ENCODE measurements at regions not wholly inside any gene's neighbourhood (a gene's known extent, or its start where the extent isn't known, plus 50 kb on each side); places are given as distances from the start of the nearest gene placed in this dataset.
A peak's percentile ranks its signal among the peaks of the same experiment; 100 is the strongest.

DNA sequence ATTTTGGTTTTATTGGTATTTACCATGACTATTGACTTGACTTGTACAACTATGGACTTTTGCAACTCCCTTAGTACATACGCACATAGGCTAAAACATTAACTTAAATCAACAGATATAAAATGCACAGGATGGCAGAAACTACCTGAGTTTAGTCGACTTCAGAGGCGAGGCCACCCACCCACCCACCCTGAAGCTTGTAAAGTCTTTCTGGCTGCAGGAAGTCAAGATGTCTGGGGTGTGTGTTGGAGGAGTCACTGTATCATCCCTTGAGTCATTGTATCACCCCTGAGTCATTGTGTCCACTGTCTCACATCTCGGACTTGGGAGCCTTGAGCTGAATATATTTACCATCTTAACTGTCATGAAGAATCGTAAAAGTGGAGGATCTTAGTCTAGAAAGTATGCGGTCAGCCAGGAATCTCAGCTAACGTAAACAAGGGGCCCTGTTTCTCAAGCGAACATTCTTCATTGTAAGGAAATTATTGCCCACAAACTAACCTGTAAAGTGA is 140.0 kb upstream of the ST6GAL2 start:
- DNase-seq = no peak

DNA sequence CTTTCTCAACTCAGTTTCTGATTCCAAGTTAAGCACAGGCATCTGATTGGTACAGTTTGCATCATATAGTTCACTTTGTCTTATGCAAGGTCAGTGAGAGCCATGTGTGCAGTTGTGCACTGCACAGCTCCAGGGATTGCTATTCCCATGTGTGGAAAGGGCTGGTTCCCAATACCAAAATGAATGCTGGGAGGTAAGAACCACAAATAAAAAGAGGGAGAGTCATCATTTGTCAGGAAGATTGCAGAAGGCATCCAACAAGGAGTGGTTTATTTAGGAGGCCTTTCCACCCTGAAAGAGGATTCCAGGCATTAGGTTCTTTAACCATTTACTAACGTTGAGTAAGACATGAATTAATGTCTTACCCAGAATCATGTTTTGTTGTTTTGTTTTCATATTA is 141.2 kb upstream of the ST6GAL2 start:
- no peak for DNase-seq

DNA sequence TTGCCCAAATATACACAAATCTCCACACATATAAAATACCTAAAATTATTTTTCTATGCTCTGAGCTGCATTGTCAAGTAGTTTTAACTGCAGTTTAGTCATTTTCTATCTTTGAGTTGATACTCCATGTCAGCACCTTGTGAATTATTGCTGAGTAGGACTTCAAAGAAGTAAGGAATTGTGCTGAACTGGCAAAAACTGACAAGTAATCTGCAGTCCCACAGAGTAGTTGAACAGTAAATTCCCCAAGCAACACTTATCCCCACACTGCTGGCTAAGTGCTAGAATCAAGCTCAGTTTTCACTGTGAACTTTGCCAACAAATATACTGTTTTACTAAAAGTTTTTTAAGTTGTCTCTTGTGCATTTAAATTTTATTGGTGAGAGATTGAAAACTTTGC is 141.8 kb upstream of the ST6GAL2 start:
- no peak for DNase-seq

DNA sequence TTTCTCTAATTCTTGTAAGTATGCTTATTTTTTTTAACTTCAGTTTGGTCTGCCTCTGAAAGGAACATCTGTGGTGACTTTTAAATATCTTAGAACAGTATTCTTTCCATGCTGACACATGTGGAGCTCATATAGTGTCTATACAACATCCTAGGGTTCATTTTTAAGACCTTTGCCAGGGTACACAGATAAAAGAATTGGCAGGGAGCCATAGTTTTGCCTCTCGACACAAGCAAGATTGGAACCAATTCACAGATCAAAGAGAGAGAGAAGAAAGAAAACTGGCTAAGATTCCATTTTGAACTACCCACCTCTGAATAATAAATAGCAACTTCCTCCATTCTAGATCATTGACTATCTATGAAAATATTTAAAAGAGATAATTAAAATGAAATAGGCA is 142.7 kb upstream of the ST6GAL2 start:
- no peak for DNase-seq

DNA sequence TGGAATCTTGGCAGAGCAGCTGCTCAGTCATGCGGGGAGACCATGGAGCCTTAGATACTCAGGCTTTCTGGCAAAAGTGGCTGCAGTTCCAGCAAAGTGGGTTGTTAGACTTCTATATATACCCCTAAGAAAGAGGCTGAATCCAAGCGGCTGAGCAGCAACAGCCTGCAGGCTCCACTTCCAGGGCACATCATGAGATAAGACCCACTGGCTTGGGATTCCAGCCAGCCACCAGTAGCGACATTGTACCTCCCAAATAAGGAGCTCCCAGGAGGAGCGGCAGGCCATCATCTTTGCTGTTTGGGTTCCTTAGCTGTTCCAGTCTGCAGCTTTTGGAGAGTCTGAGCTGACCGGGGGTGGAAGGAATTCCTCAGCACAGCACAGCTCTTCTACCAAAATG is 150.3 kb upstream of the ST6GAL2 start:
- no peak for DNase-seq

DNA sequence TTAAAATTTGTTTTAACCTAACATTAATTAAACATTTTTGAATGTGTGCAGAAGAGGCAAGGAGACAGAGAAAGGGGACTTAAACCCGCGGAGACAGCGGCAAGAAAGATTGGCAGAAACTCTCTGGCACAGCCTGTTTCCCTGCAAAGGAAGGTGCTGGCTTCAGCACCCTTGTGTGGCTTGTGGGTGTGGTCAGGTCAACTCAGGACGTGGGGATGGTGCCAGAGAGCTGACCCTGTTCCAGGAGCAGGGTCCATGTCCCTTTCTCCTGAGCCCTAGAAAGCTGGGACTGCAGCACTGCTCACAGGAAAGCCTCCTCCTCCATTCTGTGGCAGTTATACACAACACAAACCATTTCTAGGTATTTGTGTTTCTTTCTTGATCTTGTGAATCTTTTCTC is 176.2 kb upstream of the ST6GAL2 start:
- peak; percentile 3 to 25 for DNase-seq

DNA sequence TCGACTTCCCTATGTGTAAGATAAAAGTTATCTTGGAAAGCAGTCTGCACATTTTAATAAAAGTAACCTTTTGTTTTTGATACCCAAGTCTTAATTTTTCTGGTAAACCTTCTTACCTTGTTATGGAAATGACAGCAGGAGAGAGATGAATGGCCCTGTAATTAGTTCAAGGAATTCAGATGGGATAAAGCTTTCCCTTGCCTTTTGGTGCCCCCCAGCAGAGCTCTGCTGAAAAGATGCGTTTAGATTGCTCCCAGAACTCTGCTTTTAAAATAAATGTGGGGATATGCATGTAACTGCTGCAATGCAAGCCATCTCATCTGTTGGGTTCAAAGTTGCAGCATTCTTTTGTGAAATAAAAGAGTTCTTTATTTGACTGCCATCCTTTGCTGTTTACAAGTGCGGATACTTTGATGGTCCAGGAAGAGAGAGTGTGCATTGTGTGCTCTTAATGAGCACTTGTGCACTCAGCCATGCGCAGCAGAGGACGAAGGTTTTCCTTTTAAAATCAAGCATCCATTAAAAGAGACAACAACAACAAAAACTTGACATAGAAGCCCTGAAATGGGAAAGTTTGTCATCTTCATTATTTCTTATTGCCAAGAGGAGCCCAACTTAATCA is 176.7 kb upstream of the ST6GAL2 start:
- DNase-seq = peak in 1 of 2 experiments; percentile 20

DNA sequence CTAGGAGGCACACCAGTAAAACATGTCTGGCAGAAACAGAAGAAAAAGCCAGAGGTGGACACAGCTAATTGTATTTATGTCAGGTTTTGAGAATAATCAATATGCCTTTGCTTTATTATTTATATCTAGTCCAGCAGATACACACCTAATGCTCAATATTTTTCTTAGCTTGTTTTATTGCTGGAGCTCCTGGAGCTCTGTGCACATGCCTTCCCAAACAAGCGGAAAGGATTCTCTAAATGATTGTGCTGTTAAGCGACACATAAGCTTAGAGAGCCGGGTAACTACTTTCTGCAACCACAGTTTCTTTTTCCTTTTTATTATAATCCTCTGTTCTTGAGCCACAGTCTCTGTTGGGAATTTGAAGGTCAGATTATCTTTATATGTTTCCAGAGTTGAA is 177.3 kb upstream of the ST6GAL2 start:
- DNase-seq = no peak

DNA sequence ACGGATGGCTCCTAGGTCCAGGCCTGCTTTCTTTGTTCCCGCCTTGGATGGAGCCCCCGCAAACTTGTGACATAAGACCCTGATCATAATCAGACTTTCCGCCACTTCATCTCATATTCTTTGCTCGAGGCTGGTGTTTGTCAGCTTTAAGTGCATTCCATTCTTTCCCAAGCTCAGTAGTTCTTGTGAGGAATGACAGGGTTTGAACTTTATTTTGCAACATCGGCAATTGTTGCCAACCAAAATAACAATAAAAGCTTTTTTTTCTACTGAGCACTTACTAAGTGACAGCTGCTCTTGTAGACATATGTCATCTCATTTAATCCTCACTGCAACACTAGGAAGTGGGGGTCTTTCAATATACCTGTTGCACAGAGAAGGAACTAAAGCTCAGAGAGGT is 178.8 kb upstream of the ST6GAL2 start:
- no peak for DNase-seq

DNA sequence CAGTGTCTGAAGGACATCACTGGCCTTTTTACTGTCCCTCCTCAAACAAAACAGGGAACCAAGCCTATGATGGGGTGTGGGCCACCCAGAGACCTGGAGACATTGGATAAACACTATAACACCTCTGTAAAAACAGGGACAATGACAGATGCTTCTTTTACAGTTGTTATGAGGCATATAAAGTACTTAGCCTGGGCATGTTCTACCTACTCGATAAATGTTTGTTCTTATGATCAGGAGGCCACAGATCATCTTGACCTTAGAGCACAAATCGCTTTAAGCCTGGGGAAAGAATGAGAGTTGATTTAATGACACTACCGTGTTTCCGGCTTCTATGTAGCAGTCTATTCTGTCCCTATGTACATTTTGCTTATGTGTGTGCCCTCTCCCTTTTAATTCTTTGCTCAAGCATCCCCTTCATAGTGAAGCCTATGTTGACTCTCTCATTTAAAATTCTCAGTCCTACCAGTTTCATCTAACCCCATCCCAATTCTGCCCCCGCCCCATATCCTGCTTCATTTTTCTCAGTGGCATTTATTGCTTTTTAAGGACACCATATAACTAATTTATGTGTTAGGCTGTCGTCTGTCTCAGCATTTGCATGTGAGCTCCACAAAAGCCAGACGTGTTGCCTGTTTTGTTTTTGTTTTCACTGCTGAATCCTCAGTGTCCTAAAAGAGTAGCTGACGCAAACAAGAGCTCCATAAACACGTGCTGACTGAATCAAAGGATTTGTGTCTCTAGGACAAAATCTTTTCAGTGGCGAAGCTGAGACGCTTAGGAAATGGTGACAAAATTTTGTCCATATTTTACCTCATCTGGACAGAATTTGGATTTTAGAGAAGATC is 182.3 kb upstream of the ST6GAL2 start:
- no peak for DNase-seq

DNA sequence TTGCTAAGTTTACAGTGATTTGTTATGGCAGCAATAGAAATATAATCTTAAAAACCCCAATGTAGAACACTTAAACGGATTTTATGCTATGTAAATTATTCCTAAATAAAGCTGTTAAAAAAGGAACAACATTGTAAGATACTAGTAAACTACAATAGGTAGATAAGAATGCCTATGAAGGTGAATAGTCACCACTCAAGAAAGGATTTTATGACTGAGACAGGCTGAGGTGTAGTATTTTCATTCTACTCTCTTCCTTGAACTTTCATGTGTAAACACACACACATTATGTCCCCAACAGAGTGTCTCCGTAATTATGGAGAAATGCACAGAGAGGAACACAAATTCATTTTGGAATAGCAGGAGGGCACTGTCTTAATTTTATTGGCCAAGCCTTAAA is 183.9 kb upstream of the ST6GAL2 start:
- DNase-seq = no peak

DNA sequence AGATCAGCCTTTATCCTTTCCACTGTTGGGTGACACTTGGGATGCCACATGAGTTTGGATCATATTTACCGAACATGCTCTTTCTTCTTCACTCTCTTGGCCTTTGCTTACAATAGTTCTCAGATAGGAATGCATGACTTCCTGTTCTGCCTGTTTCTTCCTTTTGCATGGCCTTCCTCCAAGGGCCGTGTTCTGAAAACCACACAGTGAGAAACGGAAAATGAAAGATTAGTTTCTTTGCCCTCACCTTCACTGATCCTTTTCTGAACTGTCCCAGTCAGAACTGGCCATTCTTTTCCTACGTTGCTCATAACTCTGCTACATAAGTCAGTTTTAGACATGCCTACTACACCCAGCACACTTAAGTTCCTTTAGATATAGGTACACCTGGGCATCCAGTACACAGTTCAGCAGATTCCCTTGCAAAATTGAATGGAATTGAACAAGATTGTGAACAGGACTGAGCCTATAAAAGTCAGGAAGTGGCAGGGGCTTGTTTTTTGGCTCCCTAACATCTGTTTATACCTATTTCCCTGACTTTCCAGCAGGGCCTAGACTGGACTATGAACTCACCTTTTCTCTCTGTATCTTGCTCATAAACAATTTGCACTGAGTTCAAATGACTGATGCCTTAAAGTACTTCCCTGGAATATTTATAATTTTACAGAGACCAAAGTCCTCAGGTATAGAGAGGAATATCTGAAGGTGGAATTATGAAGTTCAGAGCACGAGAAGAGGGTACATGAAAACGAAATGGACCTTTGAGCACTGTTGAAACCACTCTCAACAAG is 186.4 kb upstream of the ST6GAL2 start:
- DNase-seq = no peak

DNA sequence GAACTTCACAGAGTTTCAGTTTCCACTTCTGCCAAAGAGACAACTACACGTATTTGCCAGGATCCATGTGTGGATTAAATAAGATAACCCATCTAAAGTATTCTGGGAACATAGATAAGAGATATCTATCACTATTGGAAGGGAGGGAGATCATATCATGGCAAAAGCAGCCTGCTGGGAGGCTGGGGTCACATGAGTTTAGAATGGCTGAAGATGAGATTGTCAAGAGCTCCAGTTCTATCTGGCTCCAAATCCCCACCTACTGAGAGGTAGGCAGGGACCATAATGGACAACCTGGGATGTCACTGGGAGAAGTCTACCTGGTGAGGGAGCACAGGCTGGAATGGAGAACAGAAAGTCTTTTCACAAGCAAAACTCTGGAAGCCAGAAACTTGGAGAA is 192.6 kb upstream of the ST6GAL2 start:
- DNase-seq = no peak

DNA sequence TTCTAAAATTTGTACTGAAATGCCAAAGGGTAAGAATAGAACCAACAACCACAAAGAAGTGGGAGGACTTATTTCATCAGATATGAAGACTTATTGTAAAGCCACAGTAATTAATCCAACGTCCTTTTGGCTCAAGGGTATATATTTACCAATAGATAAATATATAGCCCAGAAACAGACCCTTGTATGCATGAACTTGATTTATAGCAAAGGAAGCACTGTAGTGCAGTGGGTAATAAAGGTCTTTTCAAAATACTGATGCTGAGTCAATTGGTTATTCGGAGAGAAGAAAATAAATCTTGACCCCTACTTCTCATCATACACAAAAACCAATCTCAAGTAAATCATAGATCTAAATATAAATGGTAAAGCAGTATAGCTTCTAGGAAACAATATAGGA is 200.5 kb upstream of the ST6GAL2 start:
- DNase-seq = no peak

DNA sequence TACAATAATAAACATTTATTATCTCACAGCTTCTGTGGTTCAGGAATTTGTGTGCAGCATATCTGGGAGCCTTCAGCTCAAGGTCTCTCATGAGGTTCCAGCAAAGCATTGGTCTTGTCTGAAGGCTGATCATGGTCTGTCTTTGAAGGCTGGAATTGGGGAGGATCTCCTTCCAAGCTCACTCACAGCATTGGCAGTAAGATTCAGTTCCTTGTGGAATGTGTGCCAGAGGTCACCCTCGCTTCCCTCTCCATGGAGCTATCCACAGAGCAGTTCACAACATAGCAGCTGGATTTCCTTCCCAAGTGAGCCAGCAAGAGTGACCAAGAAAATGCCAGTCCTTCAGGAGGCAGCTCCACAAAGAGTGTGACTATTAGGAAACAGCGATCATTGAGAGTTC is 202.2 kb upstream of the ST6GAL2 start:
- no peak for DNase-seq

DNA sequence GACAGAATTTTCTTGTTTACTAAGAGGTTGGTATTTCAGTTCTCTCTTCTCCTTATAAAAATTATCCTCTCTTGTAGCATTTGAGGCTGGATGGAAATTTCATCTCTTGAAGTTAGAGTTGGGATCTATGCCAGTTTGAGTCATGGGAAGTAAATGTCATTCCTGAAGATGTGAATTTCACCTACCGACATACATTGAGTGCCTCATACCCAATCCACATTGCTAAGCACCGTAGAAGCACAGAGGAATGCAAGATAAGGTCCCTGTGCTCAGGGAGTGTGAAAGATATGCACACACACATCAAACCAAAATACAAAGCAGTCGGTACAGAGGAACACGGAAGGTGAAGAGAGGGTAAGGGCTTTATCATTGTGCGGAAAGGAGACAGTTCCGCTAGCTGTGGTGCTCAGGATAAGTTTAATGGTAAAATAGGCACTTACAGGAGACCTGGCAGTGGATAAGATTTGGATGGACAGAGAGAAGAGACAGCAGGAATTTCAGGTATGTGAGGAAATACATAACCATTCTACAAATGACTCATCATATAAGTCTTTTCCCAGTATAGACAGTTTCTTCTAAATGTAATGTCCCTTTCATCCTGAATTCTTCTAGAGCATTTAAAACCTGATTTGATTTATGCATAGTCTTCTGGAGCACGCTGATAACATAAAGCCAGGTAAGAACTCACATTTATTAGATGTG is 205.3 kb upstream of the ST6GAL2 start:
- no peak for DNase-seq

DNA sequence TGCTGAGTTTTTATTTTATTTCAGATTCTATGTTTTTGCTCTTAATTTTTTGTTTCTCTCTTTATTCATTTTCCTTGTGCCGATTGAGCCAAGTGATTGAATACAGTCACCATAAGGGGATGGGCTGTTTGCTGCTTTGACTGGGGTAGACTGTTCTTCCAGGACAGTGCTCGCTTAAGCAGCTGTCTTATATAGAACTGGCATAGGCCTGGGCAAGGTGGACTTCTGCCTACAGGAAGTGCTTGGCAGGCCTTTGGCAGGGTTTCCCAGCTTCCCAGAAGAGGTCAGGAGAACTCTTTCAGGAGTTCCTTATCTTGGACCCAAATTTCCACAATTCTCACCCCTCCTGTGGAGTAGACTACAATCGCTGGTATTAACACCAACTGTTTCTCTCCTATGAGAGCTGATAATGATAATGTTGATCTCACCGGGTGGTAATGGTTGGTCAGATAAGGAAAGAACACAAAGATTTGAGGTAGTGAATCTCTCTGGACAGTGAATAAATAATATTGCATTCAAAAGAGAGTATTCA is 207.5 kb upstream of the ST6GAL2 start:
- no peak for DNase-seq

DNA sequence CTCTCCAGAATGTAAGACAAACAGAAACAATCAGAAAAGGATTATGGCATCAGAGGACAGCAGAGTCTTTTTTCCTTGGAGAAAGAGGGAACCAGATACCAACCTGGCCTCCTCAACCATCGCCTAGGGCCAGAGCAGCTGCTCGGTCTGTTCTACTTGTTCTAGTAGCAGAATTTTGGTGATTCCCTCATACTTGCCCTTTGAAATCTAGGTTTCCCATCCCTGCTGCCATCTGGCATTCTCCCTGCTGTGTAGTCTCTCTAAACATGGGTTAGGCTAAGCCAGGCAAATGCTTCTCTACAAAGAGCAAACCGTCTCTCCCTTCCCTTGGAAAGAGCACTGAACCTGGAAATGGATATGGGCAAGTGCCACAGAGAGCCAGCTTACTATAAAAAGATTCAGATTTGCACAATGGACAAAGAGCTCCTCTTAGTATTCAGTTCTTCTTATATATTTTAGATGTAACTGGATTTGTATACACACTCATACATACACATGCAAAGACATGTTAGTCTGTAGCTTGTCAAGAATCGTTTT is 208.6 kb upstream of the ST6GAL2 start:
- no peak for DNase-seq

DNA sequence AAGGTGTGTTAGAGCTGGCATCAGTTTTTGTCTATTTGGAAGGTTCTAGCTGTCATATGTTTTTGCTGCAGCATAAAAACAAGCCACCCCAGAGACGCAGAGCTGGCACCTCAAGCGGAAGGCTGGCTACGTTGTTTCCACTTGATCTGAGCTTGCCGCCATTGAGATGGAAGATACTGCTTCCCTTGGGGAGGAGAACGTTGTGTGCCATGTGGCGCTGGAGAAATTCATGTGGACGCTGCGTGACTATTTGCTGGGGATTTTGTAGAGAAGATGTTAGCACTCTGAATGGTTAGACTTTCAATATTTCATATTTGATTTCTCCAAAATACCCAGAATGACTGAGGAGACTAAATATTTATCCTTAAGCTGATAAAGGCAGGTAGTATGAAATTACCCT is 216.2 kb upstream of the ST6GAL2 start:
- DNase-seq = no peak

DNA sequence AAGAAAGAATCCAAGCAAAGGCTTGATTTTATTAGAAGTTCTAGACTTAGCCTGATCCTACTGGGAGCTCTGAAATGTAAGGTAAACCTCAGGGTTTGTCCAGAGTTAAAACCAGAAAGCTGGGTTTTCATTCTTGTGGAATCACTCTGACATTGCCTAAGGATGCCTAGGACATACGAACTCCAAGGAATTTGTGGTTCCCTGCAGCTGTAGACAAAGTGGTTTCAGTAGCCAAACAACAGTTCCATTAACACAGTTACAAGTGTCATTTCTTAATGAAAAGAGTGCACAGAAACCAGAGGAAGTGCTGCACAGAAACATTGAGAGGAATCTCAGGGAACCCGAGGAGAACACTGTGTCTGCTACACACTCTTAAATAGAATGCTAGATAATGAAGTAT is 221.4 kb upstream of the ST6GAL2 start:
- DNase-seq = no peak

DNA sequence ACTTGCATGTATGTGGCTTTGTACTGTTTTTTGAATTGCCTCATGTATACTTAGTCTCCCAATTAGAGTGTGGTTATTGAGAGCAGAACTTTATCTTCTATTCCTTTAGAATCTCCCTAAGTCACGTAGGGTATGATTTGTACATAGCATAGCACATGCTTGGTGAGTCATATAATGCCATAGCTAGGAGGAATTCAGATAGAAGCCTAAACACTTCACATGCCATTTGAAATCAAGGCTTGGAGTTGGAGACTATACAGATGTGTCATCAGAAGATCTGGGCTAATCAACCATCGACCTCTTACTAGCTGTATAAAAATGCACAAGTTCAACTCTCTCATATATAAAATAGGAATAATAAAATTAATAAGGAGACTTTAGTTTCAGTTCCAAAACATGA is 222.6 kb upstream of the ST6GAL2 start:
- DNase-seq = no peak

DNA sequence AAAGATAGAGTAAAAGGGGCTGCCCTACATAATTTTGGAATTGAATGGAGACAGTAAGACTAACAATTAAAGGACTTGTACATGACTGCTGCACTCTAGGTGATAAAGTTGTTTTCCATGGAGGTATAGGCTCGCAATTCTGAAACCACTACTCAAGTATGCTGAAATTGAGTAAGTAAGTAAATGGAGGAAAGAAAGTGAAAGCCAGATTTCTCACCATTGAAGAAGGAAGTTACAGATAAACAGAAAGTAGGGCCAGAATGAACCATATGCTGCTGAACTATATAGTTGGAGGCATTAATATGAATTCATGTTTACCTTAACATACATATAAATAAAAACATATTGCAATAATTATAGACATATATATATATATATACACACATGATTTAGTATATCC is 225.7 kb upstream of the ST6GAL2 start:
- DNase-seq = no peak

DNA sequence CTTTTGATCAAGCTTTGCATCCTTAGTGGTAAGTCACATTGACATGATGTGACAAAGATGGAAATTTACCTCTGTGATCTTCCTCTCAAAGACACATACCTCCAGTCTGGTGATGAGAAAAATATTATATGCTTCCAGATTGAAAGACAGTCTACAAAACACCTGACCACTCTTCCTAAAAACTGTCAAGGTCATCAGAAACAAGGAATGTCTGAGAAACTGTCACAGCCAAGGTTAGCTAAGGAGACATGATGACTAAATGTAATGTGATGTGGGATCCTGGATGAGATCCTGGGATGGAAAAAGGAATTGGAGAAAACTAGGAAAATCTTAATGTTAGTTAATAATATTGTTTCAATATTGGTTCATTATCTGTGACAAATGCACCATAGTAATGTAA is 226.6 kb upstream of the ST6GAL2 start:
- DNase-seq = no peak
